A549 (cell line): ENCODE measurements at regions not wholly inside any gene's neighbourhood (a gene's known extent, or its start where the extent isn't known, plus 50 kb on each side); places are given as distances from the start of the nearest gene placed in this dataset.

Experiments
- BCL3 ChIP-seq: fragments of >200 bp; sonication (Bioruptor Twin); formaldehyde crosslinking; IDR thresholded peaks from 3 replicates; pipeline ENCODE4 v1.6.1; 2016
- BHLHE40 ChIP-seq: IDR thresholded peaks from 2 replicates; pipeline ENCODE4 v1.6.1; 2012; ENCODE audit warnings: low read depth, low read length, inconsistent platforms
- CTCF ChIP-seq: fragments of >200 bp; sonication (Bioruptor Twin); formaldehyde crosslinking; IDR thresholded peaks from 3 replicates; pipeline ENCODE4 v1.5.1; 2016
- POLR2AphosphoS2 ChIP-seq: conservative IDR thresholded peaks from 2 replicates; pipeline ENCODE4 v1.6.1; 2012; ENCODE audit warnings: low read length, improper control_type of control experiment, inconsistent platforms

- TF ChIP-seq BHLHE40 (no peak), CTCF (no peak), POLR2AphosphoS2 (no peak), BCL3 (no peak)
Observed at GRCh38 chr22:49555526-49555925, 272.1 kb downstream of the BRD1 start.
